MM.1S (cell line): ENCODE measurements at regions not wholly inside any gene's neighbourhood (a gene's known extent, or its start where the extent isn't known, plus 50 kb on each side); places are given as distances from the start of the nearest gene placed in this dataset.

Experiments
- EZH2 ChIP-seq: fragments of 300-600 bp; sonication (generic); optimal IDR thresholded peaks from 2 replicates; pipeline ENCODE3; 2017; ENCODE audit warnings: low read depth, mild to moderate bottlenecking, antibody characterized with exemption, low read length, mixed read lengths
- TF ChIP-seq, protein P1 (sequence below): fragments of 300-600 bp; sonication (generic); IDR thresholded peaks from 2 replicates; pipeline ENCODE4 v1.5.1; 2016; ENCODE audit warnings: antibody characterized with exemption, low read length, mixed read lengths

DNA sequence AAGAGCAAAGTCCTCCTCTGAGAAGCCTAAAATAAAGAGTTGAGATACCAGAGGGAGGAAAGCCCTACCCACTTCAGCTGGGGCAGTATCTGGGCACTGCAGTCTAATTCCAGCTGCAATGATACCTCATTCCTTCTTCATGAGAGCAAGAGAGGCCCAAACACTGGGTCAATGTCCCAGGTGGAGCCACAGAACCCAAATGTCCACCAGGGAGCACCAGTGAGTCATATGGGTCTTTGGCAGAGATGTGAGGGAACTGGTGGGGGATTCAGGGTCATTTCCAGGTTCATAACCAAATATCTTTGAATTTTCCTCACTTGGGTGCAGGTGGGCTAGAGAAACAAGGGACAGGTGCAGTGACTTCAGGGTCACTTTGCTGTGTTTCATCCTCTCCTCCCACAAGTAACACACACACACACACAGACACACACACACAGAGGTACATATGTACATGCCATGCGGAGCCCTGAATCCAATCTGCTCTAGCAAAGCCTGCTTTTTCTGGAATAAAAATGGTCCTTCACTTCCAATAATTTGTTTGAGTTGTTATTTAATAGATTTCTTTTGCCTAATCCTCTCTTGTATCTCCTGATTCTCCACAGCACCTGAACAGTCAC is 585.4 kb downstream of the SOX6 start:
- TF ChIP-seq EZH2 = no peak
- TF ChIP-seq, protein P1, sequence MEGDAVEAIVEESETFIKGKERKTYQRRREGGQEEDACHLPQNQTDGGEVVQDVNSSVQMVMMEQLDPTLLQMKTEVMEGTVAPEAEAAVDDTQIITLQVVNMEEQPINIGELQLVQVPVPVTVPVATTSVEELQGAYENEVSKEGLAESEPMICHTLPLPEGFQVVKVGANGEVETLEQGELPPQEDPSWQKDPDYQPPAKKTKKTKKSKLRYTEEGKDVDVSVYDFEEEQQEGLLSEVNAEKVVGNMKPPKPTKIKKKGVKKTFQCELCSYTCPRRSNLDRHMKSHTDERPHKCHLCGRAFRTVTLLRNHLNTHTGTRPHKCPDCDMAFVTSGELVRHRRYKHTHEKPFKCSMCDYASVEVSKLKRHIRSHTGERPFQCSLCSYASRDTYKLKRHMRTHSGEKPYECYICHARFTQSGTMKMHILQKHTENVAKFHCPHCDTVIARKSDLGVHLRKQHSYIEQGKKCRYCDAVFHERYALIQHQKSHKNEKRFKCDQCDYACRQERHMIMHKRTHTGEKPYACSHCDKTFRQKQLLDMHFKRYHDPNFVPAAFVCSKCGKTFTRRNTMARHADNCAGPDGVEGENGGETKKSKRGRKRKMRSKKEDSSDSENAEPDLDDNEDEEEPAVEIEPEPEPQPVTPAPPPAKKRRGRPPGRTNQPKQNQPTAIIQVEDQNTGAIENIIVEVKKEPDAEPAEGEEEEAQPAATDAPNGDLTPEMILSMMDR = peak; percentile 50
